H1 (cell line): ENCODE measurements at regions not wholly inside any gene's neighbourhood (a gene's known extent, or its start where the extent isn't known, plus 50 kb on each side); places are given as distances from the start of the nearest gene placed in this dataset.

ENCODE experiments used
- CTCF ChIA-PET: fragments of 300-600 bp; sonication (Branson Sonifier 250); formaldehyde crosslinking; loops from one replicate; lab custom pipeline; 2021; ENCODE audit not compliant: partially characterized antibody; lab: Charles Lee
- POLR2A ChIA-PET: fragments of 300-600 bp; sonication (Branson Sonifier 250); formaldehyde crosslinking; loops from one replicate; lab custom pipeline; 2021; ENCODE audit warnings: inconsistent platforms; ENCODE audit not compliant: partially characterized antibody; lab: Charles Lee
- DNase-seq, 2 experiments: peaks; one replicate each; pipeline versions ENCODE4 v3.0.0 to v3.0.0-alpha.2; 2010 to 2022; ENCODE audit warnings: low spot score in 2 of 2, low read depth in 1 of 2, mixed read lengths in 1 of 2
- FAIRE-seq: peaks from 2 replicates; lab custom pipeline; 2011; peaks lifted over from hg19 to GRCh38; lab: Jason Lieb, UNC
- H2AFZ ChIP-seq: 2 replicates; pipeline ENCODE4 v1.8.1; 2012; ENCODE audit warnings: low read length, inconsistent platforms
- H2AK5ac ChIP-seq: 2 replicates; pipeline ENCODE4 v1.6.1; 2013; ENCODE audit warnings: low read depth, low read length
- H2BK120ac ChIP-seq: replicated peaks from 2 replicates; pipeline ENCODE3; 2013; ENCODE audit warnings: low read depth, low read length, inconsistent platforms
- H2BK12ac ChIP-seq: 2 replicates; pipeline ENCODE4 v1.6.1; 2013; ENCODE audit warnings: low read depth, low read length
- H2BK15ac ChIP-seq: 2 replicates; pipeline ENCODE4 v1.6.1; 2013; ENCODE audit warnings: low read length
- H2BK20ac ChIP-seq: 2 replicates; pipeline ENCODE4 v1.6.1; 2013; ENCODE audit warnings: low read length
- H2BK5ac ChIP-seq: 2 replicates; pipeline ENCODE4 v1.6.1; 2013; ENCODE audit warnings: low read depth, low read length
- H3K14ac ChIP-seq: 2 replicates; pipeline ENCODE4 v1.6.1; 2013; ENCODE audit warnings: inconsistent platforms; ENCODE audit not compliant: insufficient read length
- H3K18ac ChIP-seq: 2 replicates; pipeline ENCODE4 v1.6.1; 2013; ENCODE audit warnings: low read length; ENCODE audit errors: extremely low read depth
- H3K23ac ChIP-seq: 2 replicates; pipeline ENCODE4 v1.6.1; 2013; ENCODE audit warnings: inconsistent platforms; ENCODE audit not compliant: insufficient read length
- H3K23me2 ChIP-seq: 2 replicates; pipeline ENCODE4 v1.6.1; 2013; ENCODE audit warnings: low read depth, low read length
- H3K27ac ChIP-seq: 2 replicates; pipeline ENCODE4 v1.6.1; 2011; ENCODE audit warnings: low read depth, low read length, inconsistent platforms
- H3K27me3 ChIP-seq, 4 experiments: replicated peaks in 1 of 4; 1 replicate in 1 of 4; 2 replicates in 3 of 4; pipeline versions ENCODE4 v1.6.1 to v1.8.1; 2011 to 2013; ENCODE audit warnings: low read length in 3 of 4, mild to moderate bottlenecking in 3 of 4, inconsistent platforms in 2 of 4, mixed read lengths in 2 of 4, moderate library complexity in 1 of 4; ENCODE audit not compliant: control insufficient read depth in 3 of 4, insufficient read depth in 3 of 4; ENCODE audit errors: extremely low read depth in 1 of 4
- H3K36me3 ChIP-seq, 4 experiments: 2 replicates each; pipeline versions ENCODE4 v1.6.1 to v1.8.1; 2011 to 2013; ENCODE audit warnings: mild to moderate bottlenecking in 4 of 4, low read length in 3 of 4, moderate library complexity in 2 of 4, control low read depth in 1 of 4, inconsistent platforms in 1 of 4; ENCODE audit not compliant: insufficient read depth in 4 of 4, control insufficient read depth in 2 of 4
- H3K4ac ChIP-seq: replicated peaks from 2 replicates; pipeline ENCODE3; 2013; ENCODE audit warnings: low read length, low read depth, mixed read lengths, inconsistent platforms; ENCODE audit not compliant: insufficient read length
- H3K4me1 ChIP-seq, 4 experiments: replicated peaks in 1 of 4; 1 replicate in 1 of 4; 2 replicates in 3 of 4; pipeline versions ENCODE4 v1.6.1 to v1.8.1; 2011 to 2013; ENCODE audit warnings: low read length in 3 of 4, inconsistent platforms in 2 of 4, mixed read lengths in 1 of 4; ENCODE audit not compliant: insufficient read depth in 4 of 4, control insufficient read depth in 3 of 4
- H3K4me2 ChIP-seq, 2 experiments: 2 replicates each; pipeline versions ENCODE4 v1.6.1 to v1.8.1; 2011 to 2013; ENCODE audit warnings: low read depth in 2 of 2, low read length in 2 of 2, control low read depth in 1 of 2, inconsistent platforms in 1 of 2, mild to moderate bottlenecking in 1 of 2; ENCODE audit not compliant: insufficient read depth in 1 of 2
- H3K4me3 ChIP-seq, 4 experiments: fragments of 200-600, 300-600 bp in 1 of 4; sonication (generic), shearing (Covaris generic), sonication (Bioruptor Twin) in 1 of 4; 2 replicates each; pipeline versions ENCODE4 v1.5.1 to v1.8.1; 2011 to 2016; ENCODE audit warnings: low read length in 4 of 4, low read depth in 3 of 4, control low read depth in 2 of 4, inconsistent platforms in 2 of 4, mild to moderate bottlenecking in 2 of 4, mixed read lengths in 1 of 4, moderate library complexity in 1 of 4; ENCODE audit not compliant: insufficient read depth in 2 of 4; ENCODE audit errors: extremely low read depth in 1 of 4
- H3K56ac ChIP-seq: replicated peaks from 2 replicates; pipeline ENCODE3; 2013; ENCODE audit warnings: low read depth, mild to moderate bottlenecking, mixed read lengths, low read length, inconsistent platforms; ENCODE audit not compliant: insufficient read length
- H3K79me1 ChIP-seq: 2 replicates; pipeline ENCODE4 v1.6.1; 2013; ENCODE audit warnings: low read depth, low read length, control low read depth
- H3K79me2 ChIP-seq, 2 experiments: 2 replicates each; pipeline versions ENCODE4 v1.6.1 to v1.8.1; 2012 to 2013; ENCODE audit warnings: low read length in 2 of 2, mild to moderate bottlenecking in 2 of 2, inconsistent platforms in 1 of 2; ENCODE audit not compliant: insufficient read depth in 2 of 2, control insufficient read depth in 1 of 2
- H3K9ac ChIP-seq, 4 experiments: replicated peaks in 1 of 4; 1 replicate in 1 of 4; 2 replicates in 3 of 4; pipeline versions ENCODE4 v1.6.1 to v1.8.1; 2011 to 2013; ENCODE audit warnings: low read depth in 3 of 4, low read length in 3 of 4, control low read depth in 2 of 4, mild to moderate bottlenecking in 2 of 4, moderate library complexity in 2 of 4, inconsistent platforms in 1 of 4; ENCODE audit errors: extremely low read depth in 1 of 4
- H3K9me3 ChIP-seq, 2 experiments: 2 replicates each; pipeline versions ENCODE4 v1.6.1 to v1.8.1; 2012 to 2013; ENCODE audit warnings: mild to moderate bottlenecking in 2 of 2, moderate library complexity in 2 of 2, control low read depth in 1 of 2, inconsistent platforms in 1 of 2, low read depth in 1 of 2, low read length in 1 of 2, mixed read lengths in 1 of 2; ENCODE audit not compliant: insufficient read depth in 2 of 2
- H4K20me1 ChIP-seq, 2 experiments: replicated peaks in 1 of 2; 2 replicates each; pipeline versions ENCODE3 to v1.8.1; 2011 to 2013; ENCODE audit warnings: inconsistent platforms in 2 of 2, low read length in 2 of 2, mild to moderate bottlenecking in 1 of 2; ENCODE audit not compliant: insufficient read depth in 2 of 2, control insufficient read depth in 1 of 2
- H4K5ac ChIP-seq: 2 replicates; pipeline ENCODE4 v1.6.1; 2013; ENCODE audit warnings: low read length, low read depth, mixed read lengths, inconsistent platforms; ENCODE audit not compliant: insufficient read length
- H4K8ac ChIP-seq: 2 replicates; pipeline ENCODE4 v1.8.0; 2013; ENCODE audit warnings: mild to moderate bottlenecking, moderate library complexity, low read length, inconsistent platforms; ENCODE audit not compliant: insufficient read depth; ENCODE audit errors: extremely low read depth
- H4K91ac ChIP-seq: replicated peaks from 2 replicates; pipeline ENCODE3; 2013; ENCODE audit warnings: low read length, mixed read lengths, inconsistent platforms; ENCODE audit not compliant: insufficient read length
- BACH1 ChIP-seq: IDR thresholded peaks from 2 replicates; pipeline ENCODE4 v1.6.1; 2012; ENCODE audit warnings: low read length, improper control_type of control experiment
- GABPA ChIP-seq: IDR thresholded peaks from 2 replicates; pipeline ENCODE4 v1.6.1; 2011; ENCODE audit warnings: mild to moderate bottlenecking, low read length, moderate library complexity, borderline replicate concordance; ENCODE audit not compliant: insufficient read depth
- HDAC6 ChIP-seq: IDR thresholded peaks from one replicate; pipeline ENCODE4 v1.7.1; 2012; ENCODE audit warnings: low read depth, mild to moderate bottlenecking, inconsistent platforms, low read length, moderate library complexity
- POU5F1 ChIP-seq: IDR thresholded peaks from 2 replicates; pipeline ENCODE4 v1.6.1; 2011; ENCODE audit warnings: low read depth, mild to moderate bottlenecking, low read length, moderate library complexity
- WGBS, 2 experiments: shearing (Covaris generic) in 1 of 2; methylation state at CpG; one replicate each; pipeline versions ENCODE4 v1.1.6 to v1.1.7; 2013 to 2015; ENCODE audit warnings: low lambda C conversion rate in 2 of 2, mixed read lengths in 2 of 2, inconsistent platforms in 1 of 2, low coverage in 1 of 2, missing lambda C conversion rate in 1 of 2; ENCODE audit not compliant: insufficient replicate concordance in 2 of 2, insufficient coverage in 1 of 2, insufficient read length in 1 of 2; ENCODE audit errors: extremely low coverage in 1 of 2, missing lambda C conversion rate in 1 of 2; 5-methylcytosine and 5-hydroxymethylcytosine counted together

DNA sequence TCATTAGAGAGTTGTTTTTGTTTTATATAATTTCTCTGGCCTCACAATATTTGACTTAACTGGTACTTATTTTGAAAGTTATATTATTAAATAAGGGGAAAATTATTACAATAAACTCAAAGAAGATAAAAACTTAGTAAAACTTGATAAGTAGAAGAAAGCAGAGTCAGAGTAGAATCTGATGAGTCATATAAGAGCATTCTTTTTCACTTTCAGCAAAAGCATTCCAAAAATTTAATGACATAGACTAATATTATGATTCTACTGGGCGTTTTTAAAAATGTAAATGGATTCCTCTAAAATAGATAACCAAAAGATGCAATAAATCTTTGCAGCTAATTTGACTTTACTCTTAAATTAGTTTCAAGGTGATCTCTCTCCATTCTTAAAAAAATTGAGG, 366.3 kb upstream of the IMPG1 start:
- Histone ChIP-seq H4K91ac (no peak overlapping the region), H3K79me1 (no peaks in the 10 kb centered on the region)
- DNase-seq = no peak
- TF ChIP-seq BACH1 = peak; percentile 57; the same call in 1 of the 2 replicates
- TF ChIP-seq GABPA = no peak
- no peak for TF ChIP-seq HDAC6
- TF ChIP-seq POU5F1 = no peak
- TF ChIP-seq, all 59 proteins: peak for 1
- H3K4ac ChIP-seq = no peak overlapping the region
- no peak overlapping the region for H2AK5ac ChIP-seq
- no peaks in the 10 kb centered on the region for H4K20me1 ChIP-seq
- 64% methylated on average over 1 of the region's 1 CpG; no CpG with 5 or more reads in 1 of the 2 experiments for WGBS, 2 experiments
- no peak overlapping the region for H3K4me3 ChIP-seq
- no peak overlapping the region for H3K9ac ChIP-seq
- no peaks in the 10 kb centered on the region for H3K79me2 ChIP-seq
- H2BK5ac ChIP-seq = no peak overlapping the region
- H3K9me3 ChIP-seq = no peaks in the 10 kb centered on the region
- no peak overlapping the region for H2BK120ac ChIP-seq
- H2BK15ac ChIP-seq = no peak overlapping the region
- no peak overlapping the region for H4K5ac ChIP-seq
- no peak overlapping the region for H4K8ac ChIP-seq
- H3K27me3 ChIP-seq = no peaks in the 10 kb centered on the region
- no peak overlapping the region for H2AFZ ChIP-seq
- POLR2A ChIA-PET = interaction anchor here (1.1 kb wide), 1 partner anchor 122 kb away, joined by 8 read pairs; no protein-coding TSS in a partner anchor
- no peak overlapping the region for H3K14ac ChIP-seq
- no peak overlapping the region for H3K56ac ChIP-seq
- H2BK12ac ChIP-seq = no peak overlapping the region
- H3K4me1 ChIP-seq = peaks cover 4 to 11% (median 8%) of the 10 kb centered on the region in 4 experiments; a peak in 6 of 7 replicates
- H3K4me2 ChIP-seq = no peak overlapping the region
- no peak overlapping the region for H3K18ac ChIP-seq
- no peak overlapping the region for H3K27ac ChIP-seq
- FAIRE-seq = no peak
- no peak overlapping the region for H3K23ac ChIP-seq
- H3K23me2 ChIP-seq = no peaks in the 10 kb centered on the region
- CTCF ChIA-PET = no interaction called here
- H3K36me3 ChIP-seq = no peaks in the 10 kb centered on the region
- H2BK20ac ChIP-seq = no peak overlapping the region
